ENCODE measurements at regions not wholly inside any gene's neighbourhood (a gene's known extent, or its start where the extent isn't known, plus 50 kb on each side); places are given as distances from the start of the nearest gene placed in this dataset.
"Not testable (repeated sequence)": the region's sequence is repeated elsewhere in the genome, so short reads cannot be mapped to it uniquely, and the experiment has no call there.

GRCh38 chr5:90047113-90047512, 362.4 kb downstream of the CETN3 start:
- no peak overlapping the region for H3K27ac ChIP-seq
- H3K4me3 ChIP-seq = no peak overlapping the region
- TF ChIP-seq CTCF (IDR thresholded peaks at IDR 0.05) = no peak

GRCh38 chr5:90040082-90040481, 369.5 kb downstream of the CETN3 start:
- H3K27ac ChIP-seq; DNase-seq (ENCODE audit: low spot score); H3K4me3 ChIP-seq: not testable (repeated sequence)

More at GRCh38 chr5:90047113-90047512, 362.4 kb downstream of the CETN3 start:
- no peak for DNase-seq (ENCODE audit: low spot score)

- DNase-seq (ENCODE audit: low spot score) = no peak
- Histone ChIP-seq H3K27ac (no peak overlapping the region), H3K4me3 (no peak overlapping the region)
- no peak for TF ChIP-seq CTCF (IDR thresholded peaks at IDR 0.05)
Observed at GRCh38 chr5:90037646-90038045, 371.9 kb downstream of the CETN3 start.

GRCh38 chr5:90022711-90023053, 386.9 kb downstream of the CETN3 start:
- H3K27ac ChIP-seq = peak overlapping the region in 1 of 2 donors; percentile 1
- DNase-seq (ENCODE audit: low spot score) = no peak

GRCh38 chr5:90022002-90022710, 387.4 kb downstream of the CETN3 start:
- no peak for TF ChIP-seq CTCF (IDR thresholded peaks at IDR 0.05)
- H3K4me3 ChIP-seq = no peak overlapping the region
- H3K27ac ChIP-seq = peak overlapping the region; percentile 1 to 47
- DNase-seq (ENCODE audit: low spot score) = no peak

More at GRCh38 chr5:90022711-90023053, 386.9 kb downstream of the CETN3 start:
- no peak overlapping the region for H3K4me3 ChIP-seq
- TF ChIP-seq CTCF (IDR thresholded peaks at IDR 0.05) = no peak

GRCh38 chr5:90020575-90021538, 388.7 kb downstream of the CETN3 start:
- H3K27ac ChIP-seq = peak overlapping the region in 1 of 2 donors; percentile 69
- no peak for DNase-seq (ENCODE audit: low spot score)
- TF ChIP-seq CTCF (IDR thresholded peaks at IDR 0.05) = no peak
- peak overlapping the region; percentile 57 for H3K4me3 ChIP-seq

GRCh38 chr5:90017239-90017638, 392.3 kb downstream of the CETN3 start:
- TF ChIP-seq CTCF (IDR thresholded peaks at IDR 0.05) = no peak
- no peak for DNase-seq (ENCODE audit: low spot score)
- Histone ChIP-seq H3K27ac (peak overlapping the region; percentile 11 to 38), H3K4me3 (no peak overlapping the region)
